Activated naive CD4-positive, alpha-beta T cell (primary cell): ENCODE measurements at regions not wholly inside any gene's neighbourhood (a gene's known extent, or its start where the extent isn't known, plus 50 kb on each side); places are given as distances from the start of the nearest gene placed in this dataset.

Source experiments
- DNase-seq, 4 experiments: peaks; one replicate each; lab custom pipeline; 2025; lab: John Stamatoyannopoulos, UW

- DNase-seq: no peak
Measured at GRCh38 chr20:58065508-58066361, 162.7 kb downstream of the ANKRD60 start.

DNA sequence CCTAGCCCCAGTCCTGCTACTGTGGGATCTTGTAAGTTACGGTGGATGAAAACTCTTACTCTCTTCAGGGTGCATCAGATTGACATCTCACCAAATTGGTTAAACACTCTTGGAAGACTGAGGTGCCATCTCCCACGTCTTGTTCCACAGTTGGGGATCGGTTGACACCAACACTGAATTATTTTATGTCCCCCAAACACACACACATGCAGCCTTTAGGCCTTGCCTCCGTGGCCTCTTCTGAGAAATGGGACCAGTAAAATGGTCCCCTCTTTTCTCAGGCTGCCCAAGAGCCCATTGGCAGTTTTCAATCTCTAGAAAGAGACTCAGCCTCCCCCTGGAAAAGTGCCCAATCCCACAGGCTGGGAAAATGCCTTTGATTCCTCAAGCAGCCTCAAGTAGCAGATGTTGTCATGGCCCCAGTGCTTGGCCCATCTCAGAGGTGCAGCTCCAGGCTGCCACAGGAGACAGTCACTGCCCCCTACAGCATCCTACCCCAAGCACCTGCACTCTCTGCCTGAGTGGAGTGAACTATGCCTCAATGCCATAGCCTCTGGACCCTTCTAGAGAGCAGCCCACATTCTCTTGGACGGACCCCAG, 163.9 kb downstream of the ANKRD60 start:
- no peak for DNase-seq

DNA sequence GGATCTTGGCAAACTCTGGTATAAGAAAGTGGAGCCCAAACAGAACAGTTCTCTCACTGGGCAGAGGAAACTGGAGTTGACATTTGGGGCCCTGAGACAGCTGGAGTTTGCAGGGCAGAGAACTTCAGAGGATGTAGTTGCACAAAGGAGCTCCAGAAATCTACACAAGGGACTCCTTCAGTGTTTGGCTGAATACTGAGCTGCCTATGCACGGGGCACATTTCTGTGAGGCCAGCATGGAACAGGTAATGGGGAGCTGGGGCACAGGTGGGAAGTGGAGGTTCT, 169.3 kb downstream of the ANKRD60 start:
- DNase-seq: no peak

DNA sequence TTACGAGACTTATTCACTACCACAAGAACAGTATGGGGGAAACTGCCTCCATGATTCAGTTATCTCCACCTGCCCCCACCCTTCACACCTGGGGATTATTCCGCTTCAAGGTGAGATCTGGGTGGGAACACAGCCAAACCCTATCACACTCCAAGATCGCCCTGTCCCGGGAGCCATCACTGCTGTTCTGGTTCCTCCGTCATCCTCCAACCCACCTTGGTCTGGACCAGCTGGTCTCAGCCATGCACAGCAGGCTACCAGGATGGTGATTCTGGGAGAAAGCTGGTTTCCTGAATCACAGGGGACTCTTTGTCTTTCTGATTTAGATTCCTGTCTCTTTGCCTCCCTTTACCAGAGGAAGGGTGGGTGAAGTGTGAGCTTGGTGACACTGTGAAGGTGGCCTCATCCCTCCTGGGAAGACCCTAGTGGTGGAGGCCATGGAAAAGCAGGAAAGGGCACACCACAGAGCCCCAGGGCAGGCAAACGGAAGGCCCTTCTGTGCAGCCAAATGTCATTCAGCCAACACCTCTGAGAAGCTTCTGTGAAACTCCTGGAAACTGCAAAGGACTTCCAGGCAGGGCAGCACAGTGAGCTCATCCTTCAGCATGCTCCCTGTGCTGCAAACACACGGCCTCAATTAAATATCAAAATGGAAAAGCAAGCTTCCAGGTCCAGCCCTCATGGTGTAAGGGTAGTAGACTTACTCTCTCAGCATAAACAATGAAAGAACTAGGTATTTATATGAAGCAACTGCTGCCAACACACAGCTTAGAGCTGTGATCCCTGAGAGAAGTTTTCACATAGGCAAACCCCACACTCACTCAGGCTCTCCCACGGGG, 169.8 kb downstream of the ANKRD60 start:
- DNase-seq: no peak

GRCh38 chr20:58056921-58057686, 171.3 kb downstream of the ANKRD60 start:
- DNase-seq: no peak

DNA sequence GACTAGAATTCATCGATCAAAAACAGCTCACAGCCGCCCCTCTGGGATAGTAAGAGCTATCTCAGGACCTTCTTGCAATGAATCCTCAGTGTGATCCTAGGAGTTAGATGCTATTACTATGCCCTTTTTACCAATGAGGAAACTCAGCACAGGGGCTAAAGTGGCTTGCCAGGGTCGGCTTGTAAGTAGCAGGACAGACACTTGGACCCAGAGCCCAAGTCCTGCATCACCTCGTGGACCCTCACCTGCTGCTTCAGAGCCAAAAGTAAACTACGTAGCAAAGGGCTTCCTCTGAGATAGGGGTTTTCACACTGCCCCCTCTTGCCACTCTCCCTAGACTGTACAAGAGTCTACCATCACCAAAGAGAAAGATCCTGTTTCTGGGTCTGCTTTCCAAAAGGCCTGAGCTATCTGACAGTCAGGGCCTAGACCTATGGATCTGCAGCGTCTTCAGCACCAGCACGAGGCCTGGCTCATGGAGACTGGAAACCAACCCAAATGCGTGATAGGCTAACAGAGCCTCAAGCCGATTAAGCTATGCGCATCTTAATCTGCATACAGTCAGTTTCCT, 172.3 kb downstream of the ANKRD60 start:
- DNase-seq: no peak

DNA sequence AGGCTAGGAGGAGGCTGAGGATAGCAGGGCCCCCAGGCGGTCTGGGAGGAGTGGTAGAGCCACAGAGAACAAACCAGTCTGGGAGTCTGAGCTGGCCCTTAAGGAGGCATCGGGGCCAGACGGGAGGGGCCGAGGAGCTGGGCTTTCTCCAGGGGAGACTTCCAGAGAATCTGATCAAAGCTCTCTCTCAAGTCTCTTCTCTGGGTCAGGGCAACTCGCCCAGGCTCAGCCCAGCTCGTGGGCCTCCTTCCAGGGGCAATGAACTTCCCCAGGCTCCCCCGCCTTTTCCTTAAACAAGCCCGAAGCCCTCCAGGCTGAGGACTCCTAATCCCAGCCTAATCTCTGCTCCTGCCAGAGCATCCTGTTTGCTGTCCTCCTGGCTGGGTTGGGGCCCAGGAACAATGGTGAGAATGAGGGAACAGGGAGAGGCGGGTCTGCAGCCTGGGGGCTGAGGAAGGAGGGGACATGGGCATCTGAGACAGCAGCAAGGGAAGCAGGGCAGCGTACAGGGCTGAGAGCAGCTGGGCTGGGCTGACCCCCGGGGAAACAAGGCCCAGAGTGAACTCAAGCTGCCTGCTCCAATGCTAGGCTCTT, 173.6 kb downstream of the ANKRD60 start:
- DNase-seq: no peak

DNA sequence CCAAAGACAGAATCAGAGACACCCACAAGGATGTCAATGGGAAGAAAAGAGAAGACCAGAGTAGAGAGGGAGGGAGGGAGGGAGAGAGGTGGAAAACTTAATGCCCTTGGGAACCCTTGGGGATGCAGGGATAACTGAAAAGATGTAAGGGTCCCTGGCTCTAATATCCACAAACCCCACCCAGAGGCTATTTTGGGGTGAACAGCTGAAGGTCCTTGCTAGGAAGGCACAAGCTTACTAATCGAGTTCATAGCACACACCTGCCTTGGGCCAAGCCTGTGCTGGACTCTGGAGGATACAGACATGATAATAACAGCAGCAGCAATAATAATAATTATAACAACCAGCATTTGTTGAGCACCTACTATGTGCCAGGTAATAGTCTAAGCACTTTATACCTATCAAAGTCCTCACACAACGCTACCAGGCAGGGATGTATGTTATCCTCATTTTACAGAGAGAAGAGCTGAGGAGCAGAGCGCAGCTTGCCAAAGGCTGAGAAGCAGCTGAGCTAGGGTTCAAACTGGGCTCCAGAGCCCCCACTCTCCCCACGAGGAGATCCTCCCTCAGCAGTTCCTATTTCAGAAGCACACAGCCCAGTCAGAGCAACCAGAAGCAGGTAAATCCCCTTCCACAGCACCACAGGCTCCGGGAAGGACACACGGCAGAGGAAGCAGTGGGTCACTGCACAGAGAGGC, 174.2 kb downstream of the ANKRD60 start:
- no peak for DNase-seq

- no peak for DNase-seq
Measured at GRCh38 chr20:58053391-58054055, 174.9 kb downstream of the ANKRD60 start.

GRCh38 chr20:58051367-58051766, 177.1 kb downstream of the ANKRD60 start:
- DNase-seq: no peak

DNA sequence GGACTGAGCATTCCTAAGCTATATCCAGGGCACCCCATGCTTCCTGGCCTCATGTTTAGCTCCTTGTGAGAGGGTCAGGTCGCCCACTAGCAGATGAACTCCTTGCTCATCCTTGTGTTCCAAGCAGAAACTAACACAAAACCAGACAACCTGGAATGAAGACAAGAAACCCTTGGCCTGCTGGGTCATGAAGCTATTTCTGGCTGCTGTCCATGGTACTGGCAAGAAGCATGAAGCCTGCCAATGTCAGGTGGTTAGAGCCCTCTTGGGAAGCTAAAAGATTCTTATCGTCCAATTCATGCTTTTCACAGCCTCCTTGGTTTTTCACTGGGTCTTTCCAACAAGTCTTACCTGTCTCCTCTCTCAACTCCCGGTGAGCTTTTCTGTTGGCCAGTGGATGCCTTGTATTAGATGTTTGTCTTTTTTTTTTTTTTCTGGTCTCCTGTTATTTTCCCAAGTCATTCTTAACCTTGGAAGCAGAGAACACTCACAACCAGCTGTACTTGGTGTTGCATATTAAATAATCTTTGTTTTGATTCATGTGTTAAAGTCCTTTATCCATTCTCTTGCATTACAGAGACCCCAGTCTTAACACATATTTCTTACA, 180.3 kb downstream of the ANKRD60 start:
- no peak for DNase-seq

GRCh38 chr20:58046311-58046710, 182.1 kb downstream of the ANKRD60 start:
- no peak for DNase-seq

- no peak for DNase-seq
Measured at GRCh38 chr20:58045579-58045978, 182.9 kb downstream of the ANKRD60 start.

GRCh38 chr20:58044931-58045555, 183.4 kb downstream of the ANKRD60 start:
- DNase-seq: no peak

DNA sequence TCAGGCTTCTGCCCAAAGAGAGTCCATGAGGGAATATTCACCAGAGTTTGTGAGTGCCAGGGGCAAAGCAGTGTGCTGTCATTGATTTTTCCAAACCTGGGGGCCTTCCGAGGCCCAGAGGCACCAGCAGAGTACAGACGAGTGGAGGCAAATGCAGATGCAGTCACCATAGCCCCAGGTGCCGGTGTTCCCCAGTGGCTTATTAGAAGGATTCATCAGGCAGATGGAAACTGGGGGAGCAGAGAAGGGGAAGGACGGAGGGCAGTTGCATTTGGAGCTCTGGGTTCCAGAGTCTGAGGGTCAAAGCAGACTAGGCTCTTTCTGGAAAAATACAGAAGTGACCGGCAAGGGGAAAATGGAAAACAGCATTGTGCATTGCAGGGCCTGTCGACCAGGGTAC, 184.2 kb downstream of the ANKRD60 start:
- no peak for DNase-seq

- DNase-seq: no peak
Measured at GRCh38 chr20:58043236-58044140, 185.0 kb downstream of the ANKRD60 start.

- DNase-seq: no peak
Measured at GRCh38 chr20:58042591-58042990, 185.9 kb downstream of the ANKRD60 start.
